Adipocyte (in vitro differentiated cells): ENCODE measurements at regions not wholly inside any gene's neighbourhood (a gene's known extent, or its start where the extent isn't known, plus 50 kb on each side); places are given as distances from the start of the nearest gene placed in this dataset.
A peak's percentile ranks its signal among the peaks of the same experiment; 100 is the strongest.

Experiments
- DNase-seq: peaks from one replicate; pipeline ENCODE4 v3.0.0-alpha.2; 2015; ENCODE audit warnings: low read depth
- H3K27me3 ChIP-seq: replicated peaks from 2 replicates; pipeline ENCODE4 v1.7.0; 2013; ENCODE audit warnings: mild to moderate bottlenecking, low read length, moderate library complexity; ENCODE audit not compliant: control insufficient read depth, insufficient read depth
- H3K36me3 ChIP-seq: 2 replicates; pipeline ENCODE4 v1.7.0; 2013; ENCODE audit warnings: low read length, mild to moderate bottlenecking, moderate library complexity; ENCODE audit not compliant: control insufficient read depth, insufficient read depth, severe bottlenecking
- H3K4me1 ChIP-seq: 2 replicates; pipeline ENCODE4 v1.7.0; 2013; ENCODE audit warnings: mild to moderate bottlenecking, low read length, moderate library complexity; ENCODE audit not compliant: control insufficient read depth, insufficient read depth
- H3K4me3 ChIP-seq: 2 replicates; pipeline ENCODE4 v1.7.0; 2013; ENCODE audit warnings: mild to moderate bottlenecking, low read length, moderate library complexity
- H3K9ac ChIP-seq: 2 replicates; pipeline ENCODE4 v1.7.0; 2013; ENCODE audit warnings: mild to moderate bottlenecking, low read length, moderate library complexity
- H3K9me3 ChIP-seq: 2 replicates; pipeline ENCODE4 v1.7.0; 2013; ENCODE audit warnings: mild to moderate bottlenecking, low read length, moderate library complexity; ENCODE audit not compliant: control insufficient read depth

DNA sequence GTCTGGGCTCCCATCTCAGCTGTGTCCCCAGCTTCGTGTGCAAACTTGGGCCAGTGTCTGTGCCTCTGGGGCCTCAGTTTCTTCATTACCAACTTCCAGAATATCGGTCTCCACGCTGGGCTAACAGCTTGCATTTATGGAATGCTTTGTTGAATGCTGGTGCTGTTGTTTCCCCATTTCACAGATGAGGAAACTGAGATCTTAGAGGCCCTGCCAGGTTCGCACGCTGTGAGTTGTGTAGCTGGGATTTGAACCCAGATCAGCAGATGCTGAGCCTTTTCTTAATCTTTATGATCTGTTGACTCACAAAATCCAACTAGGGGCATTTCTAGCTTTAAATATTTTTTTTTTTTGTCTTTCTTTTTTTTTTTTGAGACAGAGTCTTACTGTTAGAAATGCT lies 101.5 kb upstream of the STX18 start:
- peaks cover 4% of the 10 kb centered on the region for H3K9me3 ChIP-seq

DNA sequence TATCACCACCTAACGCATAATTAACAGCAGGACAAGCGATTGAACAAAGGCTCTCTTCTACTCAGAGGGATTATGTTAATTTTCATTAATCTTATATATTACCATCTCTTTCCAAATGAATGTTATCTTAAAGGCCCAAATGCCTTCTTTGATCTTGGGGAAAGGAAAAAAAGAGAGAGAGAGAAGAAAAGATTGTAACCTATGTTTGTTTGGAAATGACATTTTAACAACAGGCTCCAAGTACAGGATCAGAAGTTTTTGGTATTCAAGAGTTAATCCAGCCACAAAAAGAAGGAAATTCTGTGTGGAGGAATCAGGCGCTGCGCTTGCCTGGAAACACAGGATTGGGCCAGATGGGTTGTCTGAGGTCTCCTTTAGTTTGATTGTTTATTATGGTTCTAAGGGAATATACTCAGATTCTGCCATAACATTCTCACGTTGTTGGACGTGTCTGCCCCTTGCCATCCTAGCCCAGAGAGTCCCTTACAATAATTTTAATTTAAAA lies 100.7 kb upstream of the STX18 start:
- H3K36me3 ChIP-seq: no peaks in the 10 kb centered on the region
- H3K9ac ChIP-seq: no peak overlapping the region
- no peaks in the 10 kb centered on the region for H3K27me3 ChIP-seq
- no peak for DNase-seq
- H3K4me3 ChIP-seq: no peak overlapping the region
- H3K9me3 ChIP-seq: peaks cover 4% of the 10 kb centered on the region
- H3K4me1 ChIP-seq: peaks cover 6% of the 10 kb centered on the region

More for the DNA sequence above, 101.5 kb upstream of the STX18 start:
- no peak overlapping the region for H3K9ac ChIP-seq
- no peak overlapping the region for H3K4me3 ChIP-seq
- no peak for DNase-seq
- no peaks in the 10 kb centered on the region for H3K27me3 ChIP-seq
- H3K4me1 ChIP-seq: peaks cover 6% of the 10 kb centered on the region
- no peaks in the 10 kb centered on the region for H3K36me3 ChIP-seq

DNA sequence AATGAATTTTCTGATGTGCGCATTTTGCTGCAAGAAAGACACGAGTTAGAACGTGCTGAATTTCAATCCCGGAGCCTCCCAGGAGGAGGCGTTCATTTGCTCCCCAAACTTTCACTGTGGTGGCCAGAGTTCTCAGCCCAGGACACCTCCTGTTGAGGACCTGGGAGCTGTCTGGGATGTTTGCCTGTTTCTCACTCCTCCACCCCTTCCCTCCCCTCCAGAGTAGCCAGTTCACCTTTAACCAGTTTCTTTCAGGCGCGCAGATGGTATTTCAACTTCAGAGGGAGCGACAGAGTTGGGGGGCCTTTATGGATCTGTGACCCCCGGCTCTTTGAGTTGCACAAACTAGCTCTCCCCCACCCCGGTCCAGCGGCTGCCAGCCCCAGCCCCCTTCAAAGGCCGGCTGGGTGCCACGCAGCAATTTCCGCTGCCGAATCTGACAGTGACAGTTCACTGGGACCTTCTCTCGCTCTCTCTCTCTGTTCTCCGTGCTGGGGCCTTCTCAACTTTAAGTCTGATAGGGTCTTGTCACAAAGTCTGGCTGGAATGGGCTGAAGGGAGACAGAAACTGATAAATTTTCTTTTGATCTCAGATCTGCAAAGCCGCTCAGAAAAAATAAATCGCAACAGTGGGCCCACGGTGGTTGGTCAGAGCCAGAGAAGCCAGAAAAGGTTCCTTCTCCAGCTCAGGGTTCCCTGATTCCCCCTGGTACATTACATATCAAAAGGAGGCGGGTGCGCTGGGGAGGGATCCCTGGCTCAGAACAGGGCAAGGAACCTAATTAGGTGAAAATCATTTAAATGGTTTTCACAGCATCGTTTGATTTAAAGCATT lies 100.0 kb upstream of the STX18 start:
- H3K9me3 ChIP-seq: peaks cover 2% of the 10 kb centered on the region
- no peak overlapping the region for H3K4me3 ChIP-seq
- no peaks in the 10 kb centered on the region for H3K36me3 ChIP-seq
- peaks cover 6% of the 10 kb centered on the region for H3K4me1 ChIP-seq
- H3K27me3 ChIP-seq: no peaks in the 10 kb centered on the region
- no peak overlapping the region for H3K9ac ChIP-seq
- no peak for DNase-seq

DNA sequence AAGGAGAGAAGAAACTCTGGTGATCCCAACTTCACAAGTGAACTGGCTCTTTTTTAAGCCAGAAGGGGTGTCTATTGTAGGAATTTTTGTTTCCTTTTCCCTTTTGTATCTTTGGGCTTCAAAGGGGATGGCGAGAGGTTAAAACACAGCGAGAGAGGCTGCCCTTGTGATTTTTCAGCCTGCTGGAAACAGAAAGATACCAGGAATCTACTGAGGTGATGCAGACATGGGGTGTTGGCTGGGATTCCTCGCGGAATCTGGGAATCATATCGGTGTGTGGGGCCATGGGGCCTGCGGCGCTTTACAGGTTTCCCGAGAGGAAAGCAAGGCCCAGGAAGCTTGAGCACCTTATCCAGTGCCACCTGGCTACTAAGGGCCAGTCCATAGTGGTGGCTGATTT lies 99.4 kb upstream of the STX18 start:
- Histone ChIP-seq H3K27me3 (no peaks in the 10 kb centered on the region), H3K9me3 (no peaks in the 10 kb centered on the region), H3K36me3 (no peaks in the 10 kb centered on the region), H3K9ac (no peak overlapping the region), H3K4me3 (no peak overlapping the region), H3K4me1 (peaks cover 6% of the 10 kb centered on the region)
- DNase-seq: no peak

DNA sequence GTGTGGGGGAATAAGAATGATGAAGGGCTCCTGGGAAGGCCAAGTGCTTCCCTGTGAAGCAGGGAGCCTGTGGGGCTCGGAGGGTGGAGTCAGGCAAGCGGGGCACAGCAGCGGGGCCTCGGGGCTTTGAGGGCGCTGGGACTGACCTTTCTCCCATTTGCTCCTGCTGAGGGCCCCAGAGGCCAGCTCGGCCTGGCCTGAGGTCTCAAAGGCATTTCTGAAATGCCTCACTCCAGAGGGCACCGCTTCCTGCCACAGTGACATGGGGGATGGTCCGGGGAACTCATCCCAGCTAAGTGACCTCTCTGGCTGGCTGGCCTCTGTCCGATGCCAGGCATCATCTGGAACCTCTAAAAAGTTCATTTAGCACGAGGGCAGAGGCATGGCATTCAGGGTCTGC lies 98.8 kb upstream of the STX18 start:
- Histone ChIP-seq H3K4me3 (no peak overlapping the region), H3K27me3 (no peaks in the 10 kb centered on the region), H3K9me3 (no peaks in the 10 kb centered on the region), H3K36me3 (no peaks in the 10 kb centered on the region), H3K4me1 (peaks cover 6% of the 10 kb centered on the region), H3K9ac (no peak overlapping the region)
- no peak for DNase-seq

DNA sequence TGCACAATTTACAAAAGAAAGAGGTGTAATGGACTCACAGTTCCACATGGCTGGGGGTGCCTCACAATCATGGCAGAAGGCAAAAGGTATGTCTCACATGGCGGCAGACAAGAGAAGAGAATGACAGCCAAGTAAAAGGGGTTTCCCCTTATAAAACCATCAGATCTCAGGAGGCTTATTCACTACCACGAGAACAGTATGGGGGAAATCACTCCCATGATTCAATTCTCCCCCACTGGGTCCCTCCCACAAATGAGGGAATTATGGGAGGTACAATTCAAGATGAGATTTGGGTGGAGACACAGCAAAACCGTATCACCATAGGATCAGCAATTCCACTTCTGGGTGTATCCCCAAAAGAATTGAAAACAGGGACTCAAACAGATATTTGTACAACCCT lies 97.5 kb upstream of the STX18 start:
- Histone ChIP-seq H3K4me1 (peaks cover 6% of the 10 kb centered on the region), H3K9me3 (no peaks in the 10 kb centered on the region), H3K27me3 (no peaks in the 10 kb centered on the region), H3K36me3 (no peaks in the 10 kb centered on the region), H3K4me3 (no peak overlapping the region), H3K9ac (no peak overlapping the region)
- no peak for DNase-seq

DNA sequence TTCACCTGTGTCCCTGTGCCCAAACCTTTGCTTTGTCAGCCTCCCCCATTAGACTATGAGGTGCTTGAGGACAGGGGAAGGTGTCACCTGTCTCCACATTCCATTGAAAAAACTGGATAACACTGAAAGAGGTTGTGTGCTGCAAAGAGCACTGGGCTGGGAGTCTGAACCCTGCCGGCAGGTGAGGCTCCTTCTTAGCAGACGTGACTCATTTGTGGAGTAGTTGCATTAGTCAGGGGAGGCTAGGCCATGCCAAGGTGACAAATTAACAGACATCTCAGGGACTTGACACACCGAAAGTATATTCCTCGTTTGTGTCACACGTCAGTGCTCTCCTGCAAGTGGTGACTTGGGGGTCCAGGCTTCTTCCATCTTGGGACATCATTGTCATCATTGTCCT lies 95.9 kb upstream of the STX18 start:
- no peak overlapping the region for H3K9ac ChIP-seq
- no peak overlapping the region for H3K4me3 ChIP-seq
- no peaks in the 10 kb centered on the region for H3K27me3 ChIP-seq
- no peaks in the 10 kb centered on the region for H3K9me3 ChIP-seq
- H3K36me3 ChIP-seq: no peaks in the 10 kb centered on the region
- peaks cover 6% of the 10 kb centered on the region for H3K4me1 ChIP-seq
- no peak for DNase-seq

DNA sequence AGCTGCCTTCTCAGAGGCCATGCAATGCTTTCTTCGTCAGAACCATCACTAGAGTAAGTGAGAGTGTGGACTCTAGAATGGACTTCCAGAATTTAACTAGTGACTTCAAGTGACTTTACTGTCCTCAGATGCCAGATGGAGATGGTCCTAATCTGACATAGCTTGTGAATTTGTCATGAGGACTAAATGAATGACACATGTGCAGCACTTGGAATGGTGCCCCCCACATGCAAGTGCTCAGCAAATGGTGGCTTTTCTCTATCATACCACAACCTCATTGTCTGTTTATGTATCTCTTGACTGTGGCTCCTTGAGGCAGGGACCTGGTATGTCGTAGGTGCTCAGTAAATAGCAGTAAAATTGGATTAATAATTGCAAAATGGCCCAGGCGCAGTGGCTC lies 91.6 kb upstream of the STX18 start:
- no peaks in the 10 kb centered on the region for H3K4me1 ChIP-seq
- no peaks in the 10 kb centered on the region for H3K36me3 ChIP-seq
- no peaks in the 10 kb centered on the region for H3K9me3 ChIP-seq
- no peak overlapping the region for H3K4me3 ChIP-seq
- no peaks in the 10 kb centered on the region for H3K27me3 ChIP-seq
- no peak overlapping the region for H3K9ac ChIP-seq
- DNase-seq: no peak

DNA sequence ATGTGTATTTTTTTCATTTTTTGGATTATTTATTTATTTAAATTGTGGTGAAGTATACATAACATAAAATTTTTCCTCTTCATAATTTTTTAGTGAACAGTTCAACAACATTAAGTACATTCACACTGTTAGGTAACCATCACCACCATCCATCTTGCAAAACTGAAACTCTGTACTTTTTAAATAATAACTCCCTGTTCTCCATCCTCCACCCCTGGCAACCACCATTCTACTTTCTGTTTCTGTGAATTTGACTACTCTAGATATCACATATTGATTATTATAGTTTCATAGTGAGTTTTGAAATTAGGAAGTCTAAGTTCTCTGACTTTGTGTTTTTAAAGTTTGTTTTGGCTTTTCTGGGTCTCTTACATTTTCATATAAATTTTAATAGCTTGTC lies 89.3 kb upstream of the STX18 start:
- no peak overlapping the region for H3K9ac ChIP-seq
- no peaks in the 10 kb centered on the region for H3K4me1 ChIP-seq
- no peaks in the 10 kb centered on the region for H3K9me3 ChIP-seq
- no peaks in the 10 kb centered on the region for H3K27me3 ChIP-seq
- no peak overlapping the region for H3K4me3 ChIP-seq
- no peak for DNase-seq
- no peaks in the 10 kb centered on the region for H3K36me3 ChIP-seq

DNA sequence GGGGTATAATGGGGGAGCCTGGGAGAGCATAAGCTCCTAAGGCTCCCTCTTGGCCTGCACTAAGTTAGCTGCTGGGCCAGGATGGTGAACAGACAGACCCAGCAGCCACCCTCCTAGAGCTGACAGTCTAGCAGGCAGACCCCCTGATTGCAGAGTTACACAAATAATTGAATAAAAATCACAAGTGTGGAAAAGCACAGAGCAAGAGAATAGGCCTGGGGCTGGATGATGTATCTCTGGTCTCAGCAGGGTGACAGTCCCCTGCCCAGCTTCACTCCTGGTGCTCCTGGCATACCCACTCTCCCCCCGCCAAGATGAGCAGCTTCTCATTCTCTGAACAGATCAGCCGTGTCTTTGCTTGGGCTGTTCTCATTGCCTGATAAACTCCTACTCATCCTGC lies 86.1 kb upstream of the STX18 start:
- peaks cover 12% of the 10 kb centered on the region for H3K4me1 ChIP-seq
- H3K9ac ChIP-seq: no peak overlapping the region
- H3K9me3 ChIP-seq: no peaks in the 10 kb centered on the region
- H3K27me3 ChIP-seq: no peaks in the 10 kb centered on the region
- no peaks in the 10 kb centered on the region for H3K36me3 ChIP-seq
- DNase-seq: no peak
- H3K4me3 ChIP-seq: no peak overlapping the region

DNA sequence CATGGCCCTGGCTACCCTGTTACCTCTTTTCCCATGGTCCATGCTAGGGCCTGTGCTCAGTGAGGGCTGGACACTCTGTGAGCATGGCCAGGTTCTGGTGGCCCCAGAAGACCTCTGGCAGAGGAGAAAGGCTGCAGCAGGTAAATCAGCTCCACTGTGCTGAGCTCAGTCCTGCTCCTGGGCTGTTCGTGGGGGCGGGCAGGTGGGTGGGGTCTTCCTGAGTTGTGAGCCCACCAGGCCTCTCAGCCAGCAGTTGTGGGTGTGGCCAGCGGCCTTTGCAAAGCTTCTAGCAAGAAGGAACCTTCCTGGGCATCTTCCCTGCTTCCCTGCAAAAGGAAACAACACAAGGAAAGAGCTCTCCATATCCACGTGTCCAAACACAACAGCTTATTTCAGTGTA lies 85.3 kb upstream of the STX18 start:
- Histone ChIP-seq H3K9ac (no peak overlapping the region), H3K27me3 (no peaks in the 10 kb centered on the region), H3K4me3 (no peak overlapping the region), H3K9me3 (no peaks in the 10 kb centered on the region), H3K36me3 (no peaks in the 10 kb centered on the region), H3K4me1 (peaks cover 12% of the 10 kb centered on the region)
- DNase-seq: no peak

DNA sequence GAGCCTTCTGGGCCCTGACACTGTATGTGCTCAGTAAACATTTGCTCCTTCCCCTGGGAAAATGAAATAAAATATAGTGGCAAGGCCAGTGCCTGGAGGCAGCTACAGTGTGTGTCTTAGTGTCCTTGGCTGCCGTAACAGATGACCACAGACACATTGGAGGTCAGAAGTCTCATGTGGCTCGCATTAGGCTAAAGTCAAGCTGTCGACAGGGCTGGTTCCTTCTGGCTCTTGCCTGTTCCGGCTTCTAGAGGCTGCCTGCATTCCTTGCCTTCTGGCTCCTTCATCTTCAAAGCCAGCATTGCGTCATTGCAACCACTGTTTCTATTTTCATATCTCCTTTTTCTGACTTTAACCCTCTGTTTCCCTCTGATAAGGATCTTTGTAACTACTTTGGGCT lies 83.6 kb upstream of the STX18 start:
- no peak overlapping the region for H3K4me3 ChIP-seq
- peaks cover 12% of the 10 kb centered on the region for H3K4me1 ChIP-seq
- H3K9me3 ChIP-seq: no peaks in the 10 kb centered on the region
- H3K36me3 ChIP-seq: no peaks in the 10 kb centered on the region
- H3K9ac ChIP-seq: no peak overlapping the region
- no peaks in the 10 kb centered on the region for H3K27me3 ChIP-seq
- peak; percentile 26 for DNase-seq
